HG02943 (cell line): ENCODE measurements at regions not wholly inside any gene's neighbourhood (a gene's known extent, or its start where the extent isn't known, plus 50 kb on each side); places are given as distances from the start of the nearest gene placed in this dataset.
"Not testable (repeated sequence)": the region's sequence is repeated elsewhere in the genome, so short reads cannot be mapped to it uniquely, and the experiment has no call there.

Source experiments
- ATAC-seq: cut with Tn5 transposase; IDR thresholded peaks from one replicate; pipeline ENCODE4 v1.9.1; 2021; ENCODE audit warnings: mild to moderate bottlenecking, low read depth, moderate library complexity; ENCODE audit not compliant: unreplicated experiment

DNA sequence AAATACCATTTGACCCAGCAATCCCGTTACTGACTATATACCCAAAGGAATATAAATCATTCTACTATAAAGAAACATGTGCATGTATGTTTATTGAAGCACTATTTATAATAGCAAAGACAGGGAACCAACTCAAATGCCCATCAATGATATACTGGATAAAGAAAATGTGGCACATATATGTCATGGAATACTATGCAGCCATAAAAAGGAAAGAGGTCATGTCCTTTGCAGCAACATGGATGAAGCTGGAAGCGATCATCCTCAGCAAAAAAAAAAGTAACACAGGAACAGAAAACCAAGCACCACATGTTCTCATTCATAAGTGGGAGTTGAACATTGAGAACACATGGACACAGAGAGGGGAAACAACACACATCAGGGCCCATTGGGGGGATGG, 99.9 kb upstream of the THUMPD2 start:
- ATAC-seq, result not testable (repeated sequence)

- no peak for ATAC-seq
Observed at GRCh38 chr2:39875914-39876267, 96.8 kb upstream of the THUMPD2 start.

GRCh38 chr2:39875182-39875913, 96.3 kb upstream of the THUMPD2 start:
- ATAC-seq, result no peak

DNA sequence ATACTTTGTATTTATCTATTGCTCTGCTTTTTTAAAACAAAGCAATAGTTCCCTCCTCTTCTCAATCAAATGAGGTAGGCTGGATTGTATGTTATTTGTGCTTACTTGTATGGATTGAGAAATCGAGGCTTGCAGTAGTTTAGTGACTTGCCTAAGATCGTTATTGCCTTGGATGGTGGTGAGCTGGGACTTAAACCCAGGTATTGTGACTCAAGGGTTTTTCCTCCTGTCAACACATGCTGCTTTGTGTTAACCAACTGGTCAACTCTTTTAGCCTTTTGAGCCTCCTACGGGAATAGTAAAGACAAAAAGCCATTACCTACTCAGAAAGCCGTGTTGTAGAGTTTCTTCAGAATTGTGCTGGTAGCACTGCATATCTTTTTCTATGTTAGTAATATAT, 95.2 kb upstream of the THUMPD2 start:
- no peak for ATAC-seq

DNA sequence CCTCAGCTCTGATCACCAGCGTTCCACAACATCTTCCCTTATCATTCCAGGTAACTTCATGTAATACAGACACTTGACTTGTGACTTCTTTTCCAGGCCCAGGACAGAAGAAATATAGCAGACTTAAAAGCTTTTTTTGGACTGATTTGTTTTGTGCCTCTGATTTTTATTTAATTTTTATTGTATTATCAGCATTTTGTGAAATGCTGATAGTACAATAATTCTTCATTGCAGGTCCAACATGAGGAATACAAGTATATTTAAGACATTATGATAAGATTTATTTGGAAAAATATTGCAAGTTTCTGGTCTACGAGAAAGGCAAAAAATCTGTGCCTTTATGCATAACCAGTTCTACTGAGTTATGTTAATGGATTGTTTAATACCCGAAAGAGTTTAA, 94.5 kb upstream of the THUMPD2 start:
- ATAC-seq, result no peak

DNA sequence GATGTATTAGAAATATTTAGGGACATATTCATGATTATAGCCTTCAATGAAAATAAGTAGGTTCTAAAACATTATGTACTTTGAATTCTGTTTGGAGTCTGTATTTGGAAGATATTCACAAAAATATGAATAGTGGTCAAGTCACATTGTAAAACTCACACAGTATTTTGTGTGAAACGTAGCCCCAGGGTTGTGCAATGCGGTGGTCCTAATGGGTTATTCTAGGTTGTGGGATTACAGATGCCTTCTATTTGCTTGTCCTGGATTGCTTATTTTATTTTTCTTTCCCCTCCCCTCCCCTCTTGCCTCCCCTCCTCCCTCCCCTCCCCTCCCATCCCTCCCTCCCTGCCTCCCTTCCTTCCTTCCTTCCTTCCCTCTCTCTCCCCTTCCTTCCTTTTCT, 93.7 kb upstream of the THUMPD2 start:
- ATAC-seq, result no peak

- no peak for ATAC-seq
Observed at GRCh38 chr2:39871291-39871761, 92.3 kb upstream of the THUMPD2 start.

- ATAC-seq, result no peak
Observed at GRCh38 chr2:39870871-39871270, 91.8 kb upstream of the THUMPD2 start.

GRCh38 chr2:39867268-39867667, 88.2 kb upstream of the THUMPD2 start:
- ATAC-seq, result no peak

- no peak for ATAC-seq
Observed at GRCh38 chr2:39865751-39866150, 86.7 kb upstream of the THUMPD2 start.

- ATAC-seq, result not testable (repeated sequence)
Observed at GRCh38 chr2:39863672-39864071, 84.6 kb upstream of the THUMPD2 start.

DNA sequence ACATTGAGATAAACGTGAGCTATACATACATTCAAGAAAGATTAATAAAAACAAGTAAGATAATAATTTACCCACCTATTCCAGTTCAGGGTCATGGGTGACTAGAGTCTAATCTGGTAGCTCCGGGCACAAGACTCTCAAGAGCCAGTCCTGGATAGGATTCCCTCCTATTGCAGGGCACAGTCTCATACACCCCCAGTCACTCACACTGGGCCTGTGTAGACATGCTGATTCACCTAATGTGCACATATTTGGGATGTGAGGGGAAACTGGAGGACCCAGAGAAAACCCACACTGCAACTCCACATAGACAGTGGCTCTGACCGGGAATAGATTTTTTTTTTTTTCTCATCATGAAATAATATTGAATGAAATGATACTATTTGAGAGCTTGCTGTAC, 81.5 kb upstream of the THUMPD2 start:
- no peak for ATAC-seq

- ATAC-seq, result no peak
Observed at GRCh38 chr2:39858677-39859076, 79.6 kb upstream of the THUMPD2 start.

DNA sequence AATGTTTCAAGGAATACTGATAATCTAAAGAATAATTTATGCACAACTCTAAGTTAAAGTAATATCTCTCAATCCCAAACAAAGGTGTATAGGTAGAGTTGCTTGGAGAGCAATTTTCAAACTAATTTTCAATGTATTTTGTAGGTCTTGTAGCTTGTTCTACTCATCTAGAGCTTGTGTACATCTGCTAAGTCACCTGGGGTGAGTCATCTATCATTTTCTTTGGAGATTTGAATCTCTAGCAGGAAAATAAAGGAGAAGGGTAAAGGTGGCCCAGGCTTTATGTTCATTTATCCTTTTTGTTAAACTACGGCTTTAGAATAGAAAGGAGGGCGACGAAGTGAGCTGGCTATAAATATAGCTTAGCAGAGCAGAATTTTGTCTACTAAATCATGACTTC, 76.8 kb upstream of the THUMPD2 start:
- ATAC-seq, result no peak

DNA sequence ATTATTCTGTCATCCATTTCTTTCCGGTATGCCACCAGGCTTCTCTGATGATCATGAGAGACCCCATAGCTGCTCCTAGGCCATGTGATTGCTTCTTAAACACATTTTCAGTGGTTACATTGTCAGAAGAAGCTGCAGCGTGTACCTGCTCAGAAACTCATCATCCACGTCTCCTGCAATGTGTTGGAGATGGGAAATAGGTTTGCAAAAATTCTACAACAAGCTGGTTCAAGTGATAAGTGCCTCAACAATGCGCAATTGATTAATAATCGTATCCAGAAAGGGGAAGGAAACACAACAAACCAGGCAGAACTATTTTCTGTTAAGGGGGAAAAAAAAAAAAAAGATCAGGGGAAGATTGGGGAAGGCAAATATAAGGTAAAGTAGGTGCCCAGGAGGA, 75.7 kb upstream of the THUMPD2 start:
- ATAC-seq, result no peak

- no peak for ATAC-seq
Observed at GRCh38 chr2:39852831-39853230, 73.8 kb upstream of the THUMPD2 start.

DNA sequence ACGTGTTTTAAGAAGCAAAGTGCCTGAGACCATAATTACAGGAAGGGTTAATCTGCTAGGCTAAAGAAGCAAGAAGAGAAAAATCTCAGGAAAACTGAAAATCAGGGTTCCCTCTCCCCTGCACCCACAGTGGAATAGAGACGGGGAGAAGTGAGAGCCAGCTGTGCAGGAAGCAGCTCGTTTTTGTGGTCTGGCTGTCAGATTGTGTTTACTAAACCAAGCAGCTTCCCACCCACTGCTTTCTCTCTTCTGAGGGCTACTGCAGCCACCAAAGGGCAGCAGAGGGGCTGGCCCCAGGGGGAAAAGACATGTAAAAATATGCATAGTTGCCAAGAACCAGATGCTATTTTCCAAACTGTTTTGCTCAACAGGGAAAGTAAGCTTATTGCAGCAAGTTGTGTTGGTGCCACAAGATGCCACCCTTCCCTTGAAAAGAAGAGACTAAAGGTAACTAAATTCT, 72.6 kb upstream of the THUMPD2 start:
- ATAC-seq, result no peak

GRCh38 chr2:39851251-39851650, 72.2 kb upstream of the THUMPD2 start:
- no peak for ATAC-seq

DNA sequence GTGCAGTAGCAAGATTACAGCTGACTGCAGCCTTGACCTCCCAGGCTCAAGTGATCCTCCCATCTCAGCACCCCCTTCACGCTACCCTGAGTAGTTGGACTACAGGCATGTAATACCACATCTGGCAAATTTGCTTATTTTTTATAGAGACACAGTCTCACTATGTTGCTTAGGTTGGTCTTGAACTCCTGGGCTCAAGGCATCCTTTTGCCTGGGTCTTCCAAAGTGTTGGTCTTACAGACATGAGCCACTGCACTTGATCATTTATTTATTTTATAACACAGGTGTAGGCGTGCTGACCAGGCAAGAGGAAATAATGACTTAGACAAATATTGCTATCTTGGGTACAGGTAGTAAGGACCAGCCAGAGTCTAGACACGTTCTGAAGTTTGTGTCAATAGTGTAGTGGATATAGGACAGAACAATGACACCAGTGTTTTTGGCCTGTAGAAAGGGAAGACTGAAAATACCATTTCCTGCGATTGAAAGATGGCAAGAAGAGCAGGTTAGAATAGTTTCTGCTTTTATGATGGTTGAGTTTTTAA, 71.0 kb upstream of the THUMPD2 start:
- no peak for ATAC-seq

GRCh38 chr2:39849064-39849463, 70.0 kb upstream of the THUMPD2 start:
- no peak for ATAC-seq

DNA sequence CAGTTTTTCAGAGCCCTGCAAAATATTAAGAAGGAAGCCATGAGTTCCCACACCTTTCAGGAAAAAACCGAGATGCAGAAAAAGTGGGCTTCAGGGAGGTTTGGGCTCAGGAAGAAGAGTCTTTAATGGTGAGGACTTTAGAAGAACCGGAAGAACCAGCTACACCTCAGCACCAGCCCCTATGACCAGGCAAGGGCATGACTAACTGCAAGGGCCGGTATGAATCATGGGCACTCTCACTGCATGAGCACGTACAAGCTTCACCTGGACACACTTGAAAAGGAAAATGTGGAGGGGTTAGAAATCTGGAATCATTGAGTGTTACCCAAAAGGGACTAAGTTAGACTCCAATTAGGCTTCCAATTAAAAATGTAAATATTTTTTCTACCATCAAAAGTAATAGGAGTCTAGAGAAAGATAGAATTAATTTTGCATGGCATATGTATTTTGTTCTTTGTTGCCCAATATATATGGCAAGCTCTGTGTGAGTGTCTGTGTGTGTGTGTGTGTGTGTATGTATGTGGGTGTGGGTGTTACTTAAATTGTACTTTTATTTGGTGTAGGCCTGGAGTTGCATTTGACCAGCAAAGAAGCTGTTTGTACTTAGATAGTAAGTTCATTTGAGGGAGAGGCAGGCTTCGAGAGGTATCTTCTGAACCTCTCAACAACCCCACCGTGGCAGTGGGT, 66.5 kb upstream of the THUMPD2 start:
- no peak for ATAC-seq
